ENCODE measurements at regions not wholly inside any gene's neighbourhood (a gene's known extent, or its start where the extent isn't known, plus 50 kb on each side); places are given as distances from the start of the nearest gene placed in this dataset.

DNA sequence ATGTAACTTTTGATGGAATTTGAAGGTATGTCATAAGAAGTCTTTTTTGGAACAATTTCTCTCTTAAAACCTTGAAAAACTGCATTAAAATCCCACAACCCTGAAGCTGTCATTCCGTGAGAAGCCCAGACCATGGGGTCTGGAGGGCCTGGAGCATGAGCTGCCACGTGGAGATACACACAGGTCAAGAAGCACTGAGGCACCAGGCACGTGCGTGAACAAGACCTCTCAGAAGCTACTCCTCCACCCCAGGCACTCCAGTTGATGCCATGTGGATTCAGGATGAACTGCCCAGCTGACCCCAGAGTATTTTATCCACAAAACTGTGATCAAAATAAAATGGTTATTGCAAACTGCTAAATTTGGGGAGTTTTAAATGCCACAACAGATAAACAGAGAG lies 227.5 kb upstream of the BRINP1 start:
- no peak for DNase-seq

DNA sequence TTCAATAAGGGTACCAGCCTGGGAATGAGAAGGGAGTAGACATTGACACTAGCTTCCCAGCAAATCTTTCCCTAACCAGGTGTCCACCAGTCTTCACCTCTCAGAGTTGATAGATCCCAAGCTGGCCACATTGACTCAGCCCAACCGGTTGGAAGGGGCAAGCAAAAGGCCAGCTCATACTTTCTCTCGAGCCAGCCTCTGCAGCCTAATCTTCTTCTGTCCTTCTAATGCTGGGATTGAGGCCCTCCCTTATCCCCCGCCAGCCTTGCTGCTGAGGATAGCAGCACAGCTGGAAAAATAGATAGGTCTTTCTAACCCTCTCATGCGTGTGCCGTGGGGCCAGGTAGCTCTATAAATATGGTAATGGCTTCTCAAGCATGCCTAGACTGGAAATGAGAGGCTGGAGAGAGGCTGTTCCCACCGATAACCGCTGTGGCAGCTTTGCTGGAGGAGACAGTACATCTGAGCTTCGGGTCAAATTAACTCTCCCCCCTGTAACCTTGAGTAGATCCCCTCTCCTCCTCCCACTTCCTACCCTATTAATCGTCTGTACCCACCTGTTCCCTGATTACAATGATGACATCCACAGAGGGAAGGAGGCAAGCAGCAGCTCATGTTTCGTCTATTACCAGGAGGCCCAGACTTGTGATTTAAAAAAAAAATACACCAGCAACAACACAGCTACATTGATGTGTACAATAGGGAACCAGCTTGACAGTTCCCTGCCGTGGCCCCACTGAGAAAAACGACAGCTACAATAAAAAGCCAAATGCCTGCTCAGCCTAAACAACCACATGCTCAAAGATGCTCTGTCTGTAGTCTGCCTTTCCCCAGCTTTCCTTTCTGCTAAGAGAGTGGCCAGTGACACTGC lies 219.9 kb upstream of the BRINP1 start:
- no peak for DNase-seq

DNA sequence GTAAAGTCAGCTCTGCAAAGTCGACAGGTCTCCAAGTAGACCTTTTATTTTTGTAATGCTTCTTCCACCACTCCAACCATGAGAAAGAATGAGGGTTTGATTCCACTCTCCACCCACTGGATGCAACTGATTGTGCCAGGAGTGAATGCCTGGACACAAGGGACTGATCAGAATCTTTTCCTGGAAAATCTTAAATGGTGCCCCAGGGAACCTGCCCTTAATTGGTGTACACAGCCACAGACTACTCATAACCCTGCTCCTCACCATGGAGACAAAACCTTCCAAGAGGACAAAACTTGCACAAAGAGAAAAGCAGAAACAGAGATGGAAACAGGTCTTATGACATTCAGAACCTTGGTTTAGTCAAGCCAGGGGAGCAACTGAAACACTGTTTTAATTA lies 208.6 kb upstream of the BRINP1 start:
- no peak for DNase-seq

- DNase-seq, result no peak
Measured at GRCh38 chr9:119559986-119560385, 190.8 kb upstream of the BRINP1 start.

GRCh38 chr9:119559056-119559455 lies 189.8 kb upstream of the BRINP1 start:
- no peak for DNase-seq

DNA sequence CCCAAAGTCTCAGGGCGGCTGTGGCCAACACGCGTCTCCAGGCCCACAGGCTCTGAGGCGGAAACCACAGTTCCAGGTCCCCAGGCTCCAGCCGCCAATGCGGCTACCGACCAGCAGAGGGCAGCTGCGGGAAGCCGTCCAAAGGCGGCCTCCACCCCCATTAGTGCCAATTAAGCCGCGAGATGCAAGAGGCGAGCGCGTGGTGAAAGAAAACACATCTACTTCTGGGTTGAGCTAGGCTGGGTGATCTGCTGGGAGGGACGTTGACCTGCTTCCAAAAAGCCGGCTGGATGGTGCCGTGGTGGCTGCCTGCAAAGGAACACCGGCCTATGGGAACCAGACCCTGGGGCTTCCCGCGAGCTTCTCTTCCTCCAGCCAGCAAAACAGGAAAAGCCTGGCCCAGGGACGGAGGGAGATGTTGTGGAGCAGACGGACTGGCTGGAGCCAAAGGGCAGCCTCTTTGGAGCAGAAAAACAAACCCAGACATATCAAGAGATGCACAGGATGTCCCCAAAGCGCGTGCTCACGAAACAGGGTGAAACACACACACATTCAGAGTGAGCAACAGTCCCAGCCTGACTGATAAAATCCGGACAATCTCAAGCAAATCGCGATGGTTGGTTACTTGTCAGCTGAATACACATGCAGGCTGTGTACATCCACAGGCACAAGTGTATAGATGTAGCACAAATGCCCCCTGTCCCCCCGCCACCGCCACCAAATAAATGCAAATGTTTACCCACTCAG lies 187.1 kb upstream of the BRINP1 start:
- peak; percentile 14 for DNase-seq

- no peak for DNase-seq
Measured at GRCh38 chr9:119544492-119544891, 175.3 kb upstream of the BRINP1 start.

DNA sequence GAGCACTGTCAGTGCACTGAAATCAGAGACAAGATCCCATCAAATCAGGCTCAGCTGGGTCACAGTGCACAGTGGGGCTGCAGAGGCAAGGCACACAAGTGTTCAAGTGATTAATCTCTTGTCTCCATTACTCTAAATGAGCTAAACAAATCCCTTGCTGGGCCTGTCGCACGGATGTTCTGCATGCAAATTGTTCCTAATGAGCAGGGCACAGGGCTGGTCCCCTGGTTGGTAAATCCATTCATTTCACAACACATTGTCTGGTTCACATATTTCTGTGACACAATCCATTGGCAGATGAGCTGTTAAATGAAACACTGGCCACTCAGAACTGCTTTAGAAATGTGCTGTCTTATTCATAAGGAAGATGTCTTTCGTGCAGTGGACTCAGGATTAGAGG lies 167.9 kb upstream of the BRINP1 start:
- DNase-seq, result no peak

- DNase-seq, result no peak
Measured at GRCh38 chr9:119533504-119533903, 164.3 kb upstream of the BRINP1 start.

- DNase-seq, result no peak
Measured at GRCh38 chr9:119526698-119527097, 157.5 kb upstream of the BRINP1 start.

- DNase-seq, result no peak
Measured at GRCh38 chr9:119523508-119523907, 154.3 kb upstream of the BRINP1 start.

GRCh38 chr9:119522381-119522780 lies 153.1 kb upstream of the BRINP1 start:
- DNase-seq, result no peak

DNA sequence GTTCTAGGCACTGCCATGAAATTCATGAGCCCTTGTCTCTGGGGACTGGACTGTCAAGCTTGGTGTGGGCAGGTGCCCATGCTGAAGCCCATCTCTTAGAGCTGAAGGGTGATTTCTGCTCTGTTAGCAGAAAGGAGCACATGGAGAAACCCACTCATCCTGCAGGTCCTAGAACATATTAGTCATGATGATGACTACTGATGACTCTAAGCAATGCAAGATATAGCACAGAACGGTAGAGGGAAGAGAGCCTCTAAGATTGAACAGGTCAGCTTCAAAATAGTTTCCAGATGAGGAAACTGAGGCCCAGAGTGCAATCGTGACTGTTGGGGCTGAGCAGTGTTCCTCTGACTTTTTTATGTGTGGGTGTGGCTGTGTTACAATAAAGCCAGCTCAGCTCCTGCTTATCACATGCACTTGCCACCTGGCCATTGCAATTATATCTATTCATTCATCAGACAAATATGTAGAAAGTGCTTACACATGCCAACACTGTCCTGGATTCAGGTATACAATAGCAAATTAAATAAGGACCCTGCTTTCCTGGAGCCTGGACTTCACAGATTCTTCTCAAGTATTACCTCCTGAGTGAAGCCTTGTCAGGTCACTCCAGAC lies 140.2 kb upstream of the BRINP1 start:
- no peak for DNase-seq

- DNase-seq, result no peak
Measured at GRCh38 chr9:119501374-119501773, 132.1 kb upstream of the BRINP1 start.

- DNase-seq, result no peak
Measured at GRCh38 chr9:119500072-119500771, 131.0 kb upstream of the BRINP1 start.

GRCh38 chr9:119487118-119487827 lies 118.0 kb upstream of the BRINP1 start:
- no peak for DNase-seq

DNA sequence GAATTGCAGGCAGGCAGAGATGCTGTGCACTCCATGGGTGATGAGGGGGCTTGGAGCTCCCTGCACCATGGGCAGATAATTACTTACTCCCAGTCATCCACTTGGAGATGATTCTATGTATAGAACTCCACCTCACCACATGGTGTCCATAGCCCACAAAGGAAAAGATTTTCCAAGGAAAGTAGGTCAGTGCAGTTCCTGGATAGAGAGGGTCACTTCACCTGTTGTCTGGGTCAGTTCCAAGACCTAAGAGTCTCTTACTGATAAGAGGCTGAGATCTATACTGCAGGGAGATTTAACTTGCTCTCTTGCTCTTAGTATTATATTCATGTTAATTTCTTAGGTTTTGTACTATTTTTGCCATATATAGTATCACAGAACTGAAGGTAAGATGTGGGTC lies 113.9 kb upstream of the BRINP1 start:
- DNase-seq, result no peak

GRCh38 chr9:119477197-119477596 lies 108.0 kb upstream of the BRINP1 start:
- no peak for DNase-seq

GRCh38 chr9:119458068-119458467 lies 88.8 kb upstream of the BRINP1 start:
- DNase-seq, result no peak

GRCh38 chr9:119453980-119454379 lies 84.7 kb upstream of the BRINP1 start:
- DNase-seq, result no peak

DNA sequence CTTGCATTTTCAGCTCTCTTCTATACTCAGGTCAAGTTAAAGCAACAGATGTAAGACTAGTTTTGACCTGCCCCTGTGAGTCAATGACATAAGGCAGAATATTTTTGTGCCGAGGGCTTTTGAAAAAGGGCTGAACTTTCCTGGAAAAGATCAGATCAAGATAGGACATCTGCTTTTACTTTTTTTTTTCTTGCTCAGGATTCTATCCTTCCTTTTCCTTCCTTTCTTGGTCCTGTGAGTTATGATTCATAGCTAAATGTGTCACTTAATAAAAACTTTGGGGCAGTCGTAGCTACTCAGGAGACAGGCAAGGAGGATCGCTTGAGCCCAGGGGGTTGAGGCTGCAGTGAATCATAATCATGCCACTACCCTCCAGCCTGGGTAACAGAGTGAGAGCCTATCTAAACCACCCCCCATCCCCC lies 84.3 kb upstream of the BRINP1 start:
- DNase-seq, result no peak

DNA sequence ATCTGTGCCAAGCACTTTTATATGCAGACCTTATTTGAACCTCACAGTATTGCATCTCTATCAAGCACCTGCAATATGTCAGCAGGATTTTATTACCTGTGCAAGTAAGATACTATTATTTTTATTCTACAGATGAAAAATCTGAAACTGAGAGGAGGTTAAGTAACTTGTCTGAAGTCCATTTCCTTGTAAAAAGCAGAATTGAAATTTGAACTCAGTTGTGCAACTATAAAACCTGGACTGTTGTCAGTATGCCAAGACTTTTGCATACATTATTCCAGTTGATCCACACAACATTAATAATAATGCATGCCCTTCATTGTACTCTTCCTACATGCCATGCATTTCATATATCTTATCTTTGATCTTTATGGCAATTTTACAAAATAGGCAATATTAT lies 82.2 kb upstream of the BRINP1 start:
- DNase-seq, result no peak

GRCh38 chr9:119443179-119443578 lies 73.9 kb upstream of the BRINP1 start:
- DNase-seq, result no peak

All from CD4-positive, alpha-beta T cell treated with Interleukin-21 for 1 hour (primary cell).